RPMI8226 (cell line): ENCODE measurements at regions not wholly inside any gene's neighbourhood (a gene's known extent, or its start where the extent isn't known, plus 50 kb on each side); places are given as distances from the start of the nearest gene placed in this dataset.
A peak's percentile ranks its signal among the peaks of the same experiment; 100 is the strongest.
"Not testable (repeated sequence)": the region's sequence is repeated elsewhere in the genome, so short reads cannot be mapped to it uniquely, and the experiment has no call there.

ENCODE experiments used
- DNase-seq: peaks from one replicate; pipeline ENCODE4 v3.0.0-alpha.2; 2015

DNA sequence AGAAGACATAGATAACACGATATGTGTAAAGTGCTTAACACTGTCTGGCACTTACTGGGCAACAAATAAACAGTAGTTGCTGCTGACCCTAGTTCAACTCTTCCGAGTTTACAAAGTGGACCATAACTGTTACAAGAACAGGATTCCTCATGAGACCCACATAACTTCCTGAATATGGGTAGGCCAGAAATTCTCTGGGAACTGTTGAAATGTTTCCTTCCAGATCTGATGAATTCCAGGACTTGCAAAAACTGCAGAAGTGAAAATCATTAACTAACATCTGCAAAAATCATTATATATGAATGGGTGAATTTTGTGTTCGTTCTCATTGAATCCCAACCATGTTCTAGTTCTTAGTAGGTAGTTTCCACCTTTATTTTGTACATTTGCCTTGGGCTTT, 181.7 kb upstream of the MME start:
- DNase-seq: no peak

DNA sequence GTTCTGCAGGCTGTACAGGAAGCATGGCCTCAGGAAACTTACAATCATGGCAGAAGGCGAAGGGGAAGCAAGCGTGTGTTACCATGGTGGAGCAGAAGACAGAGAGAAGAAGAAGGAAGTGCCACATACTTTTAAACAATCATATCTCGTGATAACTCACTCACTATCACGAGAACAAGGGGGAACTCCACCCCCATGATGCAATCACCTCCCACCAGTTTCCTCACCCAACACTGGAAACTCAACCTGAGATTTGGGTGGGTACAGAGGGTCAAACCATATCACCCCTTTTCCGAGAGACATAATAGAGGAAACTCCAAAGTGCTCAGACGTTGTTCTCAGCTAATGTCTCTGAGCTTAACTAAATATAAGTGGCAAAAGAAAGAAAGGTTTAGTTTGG, 186.3 kb upstream of the MME start:
- DNase-seq: no peak

DNA sequence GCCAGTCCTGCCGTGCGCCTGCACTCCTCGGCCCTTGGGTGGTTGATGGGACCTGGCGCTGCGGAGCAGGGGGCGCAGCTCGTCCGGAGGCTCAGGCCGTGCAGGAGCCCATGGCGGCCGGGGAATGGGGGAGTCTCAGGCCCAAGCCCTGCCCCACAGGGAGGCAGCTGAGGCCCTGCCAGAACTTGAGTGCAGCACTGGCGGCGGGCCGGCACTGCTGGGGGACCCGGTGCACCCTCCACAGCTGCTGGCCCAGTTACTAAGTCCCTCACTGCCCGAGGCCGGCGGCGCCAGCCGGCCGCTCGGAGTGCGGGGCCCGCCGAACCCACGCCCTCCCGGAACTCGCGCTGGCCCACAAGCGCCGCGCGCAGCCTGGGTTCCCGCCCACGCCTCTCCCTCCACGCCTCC, 190.9 kb upstream of the MME start:
- no peak for DNase-seq

DNA sequence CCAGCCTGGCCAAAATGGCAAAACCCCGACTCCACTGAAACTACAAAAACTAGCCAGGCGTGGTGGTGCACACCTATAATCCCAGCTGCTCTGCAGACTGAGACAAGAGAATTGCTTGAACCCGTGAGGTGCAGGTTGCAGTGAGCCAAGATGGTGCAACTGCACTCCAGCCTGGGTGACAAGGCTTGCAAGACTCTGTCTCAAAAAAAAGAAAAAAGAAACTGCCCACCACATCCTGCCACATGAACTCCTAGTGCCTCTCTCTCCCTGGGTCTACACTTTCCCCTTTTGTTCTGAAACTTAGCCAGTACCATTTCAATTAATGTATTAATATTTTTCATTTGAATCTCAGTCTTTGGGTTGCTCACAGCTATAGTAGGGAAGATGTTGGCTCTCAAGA, 192.2 kb upstream of the MME start:
- no peak for DNase-seq

DNA sequence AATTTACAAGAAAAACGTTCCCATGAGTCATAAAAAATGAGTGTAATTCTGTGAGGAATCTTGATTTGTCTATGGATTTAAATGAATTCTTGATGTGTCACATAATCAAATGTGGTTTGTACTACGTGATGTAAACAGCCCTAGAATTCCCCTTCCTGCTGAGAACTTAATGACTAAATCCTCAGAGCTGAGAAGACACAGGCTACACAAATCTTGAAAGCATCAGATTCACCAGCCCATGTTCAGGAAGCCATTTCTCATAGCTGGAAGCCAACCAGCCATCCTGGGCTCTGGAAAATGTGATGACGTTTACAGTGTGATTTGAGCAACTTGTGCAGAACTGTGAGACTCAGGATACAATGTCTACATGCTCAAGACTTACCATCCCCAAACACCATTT, 193.7 kb upstream of the MME start:
- DNase-seq: no peak

DNA sequence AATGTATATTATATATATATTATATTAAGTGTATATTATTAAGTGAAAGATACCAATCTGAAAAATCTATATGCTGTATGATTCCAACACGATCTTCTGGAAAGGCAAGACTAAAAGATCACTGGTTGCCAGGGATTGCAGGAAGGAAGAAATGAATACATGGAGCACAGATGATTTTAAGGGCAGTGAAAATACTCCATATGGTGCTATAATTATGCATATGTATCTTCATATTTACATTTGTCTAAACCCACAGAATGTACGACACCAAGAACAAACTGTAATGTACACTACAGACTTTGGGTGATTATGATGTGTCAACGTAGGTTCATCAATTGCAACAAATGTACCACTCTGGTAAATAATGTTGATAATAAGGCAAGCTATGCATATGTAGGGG, 194.7 kb upstream of the MME start:
- no peak for DNase-seq

DNA sequence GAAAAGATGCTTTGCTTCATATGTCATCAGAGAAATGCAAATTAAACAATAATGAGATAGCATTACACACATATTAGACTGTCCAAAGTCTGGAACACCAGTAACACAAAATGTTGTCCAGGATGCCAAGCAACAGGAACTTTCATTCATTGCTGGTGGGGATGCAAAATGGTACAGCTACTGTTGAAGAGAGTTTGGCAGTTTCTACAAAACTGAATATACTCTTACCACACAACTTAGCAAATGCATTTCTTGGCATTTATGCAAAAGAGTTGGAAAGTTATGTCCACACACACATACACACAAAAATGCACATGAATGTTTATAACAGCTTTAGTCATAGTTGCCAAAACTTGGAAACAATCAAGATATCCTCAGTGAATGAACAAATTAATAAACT, 195.2 kb upstream of the MME start:
- no peak for DNase-seq

DNA sequence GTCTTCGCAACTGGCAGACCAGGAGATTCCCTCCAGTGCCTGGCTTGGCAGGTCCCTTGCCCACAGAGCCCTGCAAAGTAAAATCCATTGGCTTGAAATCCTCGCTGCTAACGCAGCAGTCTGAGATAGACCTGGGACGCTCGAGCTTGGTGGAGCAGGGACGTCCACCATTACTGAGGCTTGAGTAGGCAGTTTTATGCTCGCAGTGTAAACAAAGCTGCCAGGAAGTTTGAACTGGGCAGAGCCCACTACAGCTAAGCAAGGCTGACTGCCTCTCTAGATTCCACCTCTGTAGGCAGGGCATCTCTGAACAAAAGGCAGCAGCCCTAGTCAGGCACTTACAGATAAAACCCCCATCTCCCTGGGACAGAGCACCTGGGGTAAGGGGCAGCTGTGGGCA, 205.0 kb upstream of the MME start:
- DNase-seq: no peak

DNA sequence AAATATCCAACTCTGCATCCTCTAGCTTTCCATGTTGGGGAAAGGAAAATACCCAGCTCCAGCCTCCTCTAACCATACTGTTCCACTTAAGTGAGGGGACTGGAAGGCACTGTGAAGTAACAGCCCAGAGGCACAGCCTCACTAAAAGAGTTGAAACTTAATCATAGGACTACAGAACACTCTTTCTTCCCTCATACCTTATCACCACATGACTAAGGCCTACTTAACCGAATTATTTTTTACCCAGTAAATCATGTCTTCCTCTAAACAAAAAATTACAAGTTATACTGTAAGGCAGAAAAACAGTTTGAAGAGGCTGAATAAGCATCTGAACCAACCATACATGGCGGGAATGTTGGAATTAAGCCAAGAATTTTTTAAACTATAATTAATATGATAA, 207.4 kb upstream of the MME start:
- DNase-seq: no peak

DNA sequence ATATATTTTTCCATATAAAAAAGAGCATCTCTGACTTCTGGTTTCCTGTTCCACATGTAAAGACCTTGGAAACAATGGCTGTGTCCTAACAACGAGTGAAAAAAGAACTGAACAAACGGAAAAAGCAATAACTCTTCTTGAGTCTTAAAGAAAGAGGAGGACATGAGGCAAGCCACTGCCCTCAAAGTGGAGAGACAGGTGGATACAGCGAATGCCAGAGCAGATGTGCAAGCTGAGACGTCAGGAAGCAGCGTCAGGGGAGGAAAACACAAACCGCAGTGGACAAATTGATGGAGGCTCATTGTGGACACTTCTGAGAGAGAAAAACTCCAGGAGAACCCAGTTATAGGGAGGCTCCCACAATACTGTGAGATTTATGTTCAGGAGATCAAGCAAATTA, 208.0 kb upstream of the MME start:
- no peak for DNase-seq

DNA sequence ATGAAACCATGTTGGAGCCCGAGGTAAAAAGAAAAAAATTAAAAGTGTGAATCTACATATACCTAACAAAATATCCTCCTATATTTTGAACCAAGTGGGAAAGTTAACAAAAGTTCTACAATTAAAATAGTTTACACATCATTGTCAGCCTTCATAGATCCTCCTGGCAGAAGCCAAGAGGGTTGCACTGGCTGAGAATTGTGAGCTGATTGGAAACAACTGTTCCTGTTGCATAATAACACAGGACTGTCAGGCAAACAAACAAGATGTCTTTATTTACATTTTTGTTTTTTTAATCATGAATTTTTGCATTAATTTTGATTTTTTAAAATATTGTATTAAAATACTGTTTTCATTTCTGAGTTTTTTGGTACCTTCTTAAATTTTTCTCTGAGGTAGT, 215.2 kb upstream of the MME start:
- DNase-seq: no peak

DNA sequence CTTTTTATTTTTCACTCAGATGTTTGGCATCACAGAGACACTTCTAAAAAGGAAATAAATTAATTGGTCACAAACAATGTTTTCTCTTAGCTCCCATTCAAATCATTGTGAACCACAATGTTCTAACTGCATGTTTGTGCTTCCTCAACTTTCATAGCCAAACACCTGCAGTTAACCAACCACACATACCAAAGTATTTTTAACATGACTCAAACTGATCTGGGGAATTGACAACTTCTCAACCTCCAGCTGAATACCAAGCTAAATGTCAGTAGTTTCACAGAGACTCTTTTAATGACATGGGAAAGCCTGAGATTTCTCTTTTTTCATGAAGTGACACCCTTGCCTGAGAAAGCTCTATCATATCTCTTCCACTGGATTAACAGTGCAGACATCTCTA, 217.9 kb upstream of the MME start:
- no peak for DNase-seq

DNA sequence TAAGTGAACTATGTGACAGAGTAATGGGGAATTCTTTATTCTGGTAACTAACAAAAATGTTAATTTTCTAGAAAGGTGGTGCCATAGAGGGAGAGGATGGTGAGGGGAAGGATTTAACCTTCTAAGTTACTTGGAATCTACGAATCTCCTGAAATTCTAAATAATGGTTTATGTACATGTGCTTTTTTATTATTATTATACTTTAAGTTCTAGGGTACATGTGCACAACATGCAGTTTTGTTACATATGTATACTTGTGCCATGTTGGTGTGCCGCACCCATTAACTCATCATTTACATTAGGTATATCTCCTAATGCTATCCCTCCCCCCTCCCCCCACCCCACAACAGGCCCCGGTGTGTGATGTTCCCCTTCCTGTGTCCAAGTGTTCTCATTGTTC, 227.1 kb upstream of the MME start:
- not testable (repeated sequence) for DNase-seq

DNA sequence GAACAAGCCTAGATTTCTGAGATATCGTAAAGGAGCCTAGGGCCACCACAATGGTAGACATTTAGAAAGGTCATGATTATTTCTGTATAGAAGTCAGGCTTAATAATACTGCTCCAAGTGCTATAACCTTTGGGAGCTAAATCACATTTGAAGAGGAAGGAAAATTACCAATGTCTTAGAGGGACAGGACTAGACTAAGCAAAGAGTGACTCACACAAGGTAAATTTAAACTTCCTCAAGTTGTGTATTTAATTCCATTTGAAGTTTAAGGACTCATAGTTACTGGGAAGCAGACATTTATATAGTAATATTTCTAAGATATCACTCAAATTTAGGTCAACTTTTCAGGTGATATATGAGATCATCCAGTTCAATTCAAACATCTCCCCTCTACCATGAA, 227.6 kb upstream of the MME start:
- no peak for DNase-seq

DNA sequence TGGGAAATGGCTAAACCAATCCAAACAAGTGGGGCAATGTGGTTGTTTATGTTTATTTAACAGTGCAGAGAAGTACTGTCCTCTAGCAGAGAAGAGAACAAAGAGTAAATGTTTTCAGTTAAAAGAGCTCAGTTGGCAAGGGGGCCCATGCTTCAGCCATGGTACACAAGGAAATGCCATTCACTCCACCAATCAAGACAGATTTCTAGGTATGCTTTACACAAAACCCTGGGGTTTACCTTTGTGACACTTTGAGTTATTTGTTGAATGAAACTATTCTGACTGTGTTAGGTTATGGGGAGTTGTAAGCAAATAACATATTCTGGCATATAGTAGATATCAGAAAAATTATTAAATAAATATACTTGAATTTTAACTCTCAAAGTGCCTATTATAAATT, 228.5 kb upstream of the MME start:
- DNase-seq: no peak

DNA sequence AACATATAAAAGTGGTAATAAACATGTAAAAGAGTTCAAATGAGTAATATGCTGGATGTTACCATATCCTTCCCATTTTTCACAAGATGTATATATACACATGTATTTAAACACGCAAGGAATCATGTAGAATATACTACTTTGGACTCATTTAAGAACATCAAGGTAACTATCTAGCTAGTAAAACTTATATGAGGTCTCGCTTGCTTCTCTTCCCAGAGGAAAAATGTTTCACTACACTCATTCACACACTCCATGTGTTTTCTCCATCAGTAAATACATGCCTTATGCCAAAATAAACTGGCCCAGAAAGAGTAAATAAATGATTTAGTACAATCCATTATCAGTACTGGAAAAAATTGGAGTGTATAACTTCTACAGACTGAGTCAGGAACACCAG, 229.2 kb upstream of the MME start:
- DNase-seq: no peak

DNA sequence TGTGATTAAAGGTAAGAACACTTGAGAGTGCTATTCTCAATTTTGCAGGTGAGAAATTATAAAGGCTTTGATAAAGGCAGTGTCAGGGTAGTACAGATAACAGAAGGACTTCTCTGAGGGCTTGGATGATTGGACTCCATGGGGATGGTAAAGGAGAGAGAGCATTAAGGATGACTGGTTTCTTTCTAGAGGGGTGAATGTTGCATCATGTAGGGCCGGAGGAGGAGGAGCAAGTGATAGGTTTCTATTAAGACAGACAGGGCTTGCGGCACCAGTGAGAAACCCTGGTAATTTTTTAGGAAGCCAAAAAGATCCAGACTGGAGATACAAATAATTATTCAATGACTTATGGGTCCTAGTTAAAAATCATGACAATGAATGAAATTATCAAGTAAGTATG, 230.7 kb upstream of the MME start:
- no peak for DNase-seq

DNA sequence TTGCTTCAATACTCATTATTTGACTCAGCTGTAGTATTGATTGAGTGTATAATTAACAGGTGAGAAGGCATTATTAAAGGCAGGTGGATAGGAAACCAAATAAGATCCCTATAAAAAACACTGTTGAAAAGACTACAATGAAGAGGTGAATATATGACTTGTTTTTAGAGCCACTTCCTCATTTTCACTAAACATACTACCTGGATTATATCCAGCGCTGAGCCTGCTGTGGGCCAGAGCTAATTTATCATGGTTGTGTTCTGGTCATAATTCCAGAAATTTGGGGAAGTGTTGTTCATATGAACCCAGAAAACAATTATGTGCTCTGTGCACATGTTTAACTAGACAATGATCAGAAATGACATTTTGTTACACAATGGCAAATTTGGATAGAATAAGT, 235.3 kb upstream of the MME start:
- DNase-seq: peak; percentile 11

DNA sequence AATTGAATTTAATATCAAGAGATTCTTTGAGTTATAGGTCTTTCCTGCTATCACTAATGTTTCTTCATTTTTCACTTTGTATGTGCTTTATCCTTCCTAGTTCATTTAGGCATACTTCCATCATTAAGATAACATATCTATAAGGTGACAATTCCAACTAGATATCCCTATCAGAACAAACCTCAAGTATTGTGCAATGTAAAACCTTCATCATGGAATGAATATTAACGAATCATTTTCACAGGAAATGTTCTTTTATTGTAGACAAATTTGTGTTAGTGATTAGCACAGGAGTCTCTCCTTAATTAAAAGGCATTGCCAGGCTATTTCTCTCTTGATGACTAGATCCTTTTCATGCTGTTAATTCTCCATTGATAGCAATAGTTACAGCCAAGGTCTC, 236.5 kb upstream of the MME start:
- DNase-seq: no peak

DNA sequence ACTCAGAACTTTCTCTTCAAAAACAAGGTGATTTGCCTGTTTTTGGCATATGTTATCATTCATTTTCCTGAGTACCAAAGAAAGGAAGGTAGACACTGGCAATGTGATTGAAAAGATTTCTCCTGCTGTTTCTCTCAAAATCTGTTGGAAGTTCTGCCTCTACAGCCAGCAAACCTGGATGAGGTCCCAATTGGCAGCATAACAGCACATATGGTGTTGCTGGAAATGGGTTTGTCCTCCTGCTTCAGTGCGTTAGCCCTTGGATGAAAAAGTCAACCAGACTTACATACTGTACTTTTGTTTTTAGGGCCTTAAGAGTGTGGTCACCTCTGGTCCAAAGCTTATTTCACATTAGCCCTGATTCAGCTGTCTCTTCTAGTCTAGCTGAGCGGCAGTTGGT, 237.6 kb upstream of the MME start:
- DNase-seq: no peak

DNA sequence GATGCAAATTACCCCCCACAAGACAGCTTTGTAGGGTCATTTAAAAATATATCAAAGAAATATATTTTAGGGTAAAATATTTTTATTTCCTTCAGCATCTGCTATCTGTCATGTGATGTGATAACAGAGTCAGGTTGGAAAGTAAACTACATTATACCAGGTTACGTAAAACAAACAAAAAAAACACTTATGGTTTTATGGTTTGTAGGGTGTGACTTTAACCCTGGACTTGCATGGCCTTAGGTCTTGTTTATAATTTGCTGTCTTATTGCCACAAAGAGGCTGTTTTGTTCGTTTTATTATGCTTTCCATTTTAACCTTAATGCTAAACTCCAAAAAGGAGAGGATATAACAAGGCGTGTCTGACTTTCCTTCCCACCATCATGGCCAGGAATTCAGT, 244.5 kb upstream of the MME start:
- no peak for DNase-seq

DNA sequence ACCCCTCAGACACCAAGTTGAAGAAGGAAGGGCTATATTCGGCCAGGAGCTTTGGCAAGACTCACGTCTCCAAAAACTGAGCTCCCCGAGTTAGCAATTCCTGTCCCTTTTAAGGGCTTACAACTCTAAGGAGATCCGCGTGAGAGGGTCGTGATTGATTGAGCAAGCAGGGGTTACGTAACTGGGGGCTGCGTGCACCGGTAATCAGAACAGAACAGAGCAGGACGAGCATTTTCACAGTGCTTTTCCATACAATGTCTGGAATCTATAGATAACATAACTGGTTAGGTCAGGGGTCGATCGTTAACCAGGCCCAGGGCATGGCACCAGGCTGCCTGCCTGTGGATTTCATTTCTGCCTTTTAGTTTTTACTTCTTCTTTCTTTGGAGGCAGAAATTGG, 245.3 kb upstream of the MME start:
- DNase-seq: not testable (repeated sequence)

DNA sequence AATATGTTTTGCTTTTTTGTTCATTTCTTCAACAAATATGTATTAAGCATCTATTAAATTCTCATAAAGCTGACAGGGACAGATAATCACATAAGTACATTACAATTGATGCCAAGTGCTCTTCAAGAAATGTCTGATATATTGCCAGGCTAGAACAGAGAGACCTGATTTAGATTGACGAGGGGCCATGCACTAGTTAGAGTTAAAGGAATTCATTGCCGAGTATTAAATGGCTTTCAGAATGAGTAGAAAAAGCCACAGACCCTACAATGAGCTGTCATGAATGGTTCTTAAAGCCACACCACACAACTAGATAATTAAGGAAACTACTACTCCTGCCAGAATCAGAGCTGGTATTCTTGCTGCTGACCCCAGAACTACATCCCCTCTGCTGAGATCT, 250.2 kb upstream of the MME start:
- no peak for DNase-seq

DNA sequence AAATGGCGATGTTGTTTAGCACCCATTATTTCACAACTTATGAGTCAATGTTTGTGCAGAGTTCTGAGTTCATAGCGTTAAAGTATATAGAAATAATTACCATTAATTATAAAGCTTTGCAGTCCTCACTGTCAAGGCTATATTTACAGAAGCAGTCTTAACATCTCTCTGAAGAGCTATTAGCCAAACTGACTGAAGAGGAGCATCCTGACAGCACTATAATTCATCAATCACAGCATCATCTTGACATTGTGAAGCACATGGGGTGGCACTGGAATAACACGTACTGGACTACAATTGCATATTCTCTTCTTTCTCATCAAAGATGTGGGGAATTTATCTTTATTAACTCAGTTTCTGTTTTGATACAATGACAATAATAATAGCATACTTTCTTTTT, 260.6 kb upstream of the MME start:
- DNase-seq: no peak

DNA sequence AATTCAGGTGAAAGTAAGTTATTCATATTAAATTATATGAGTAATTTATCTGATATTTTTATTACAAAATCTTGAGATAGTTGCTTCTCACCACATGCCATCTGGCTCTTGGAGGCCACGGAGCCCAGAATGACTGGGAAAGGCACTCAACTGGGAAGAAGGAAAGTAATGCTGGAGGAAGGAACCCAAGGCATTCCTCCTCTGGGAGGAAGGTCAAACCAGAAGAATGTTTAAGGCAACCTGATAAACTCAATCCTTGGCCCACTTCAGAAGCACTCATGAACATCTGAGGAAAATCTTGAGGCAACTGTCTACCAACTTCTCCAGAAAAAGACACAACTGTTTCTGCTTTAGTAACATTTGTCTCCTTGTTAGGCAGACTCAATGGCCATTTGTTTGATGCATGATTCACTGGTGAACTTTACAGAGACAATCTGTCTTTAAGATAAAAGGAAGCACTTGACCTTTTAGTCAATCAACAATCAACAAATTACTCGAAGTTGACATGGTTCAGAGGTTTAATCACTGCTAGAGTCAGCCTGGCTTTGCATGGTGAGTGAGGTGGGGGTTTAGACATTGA, 261.4 kb upstream of the MME start:
- DNase-seq: no peak

DNA sequence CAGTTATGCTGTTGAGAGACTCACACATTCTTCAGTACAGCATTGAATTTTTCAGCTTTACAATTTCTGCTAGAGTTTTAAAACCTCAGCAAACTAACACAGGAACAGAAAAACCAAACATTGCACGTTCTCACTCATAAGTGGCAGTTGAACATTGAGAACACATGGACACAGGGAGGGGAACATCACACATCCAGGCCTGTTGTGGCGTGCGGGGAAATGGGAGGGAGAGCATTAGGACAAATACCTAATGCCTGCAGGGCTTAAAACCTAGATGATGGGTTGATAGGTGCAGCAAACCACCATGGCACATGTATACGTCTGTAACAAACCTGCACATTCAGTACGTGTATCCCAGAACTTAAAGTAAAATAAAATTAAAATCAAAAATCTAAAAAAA, 270.1 kb upstream of the MME start:
- not testable (repeated sequence) for DNase-seq
